Erythroblast (primary cell): ENCODE measurements at regions not wholly inside any gene's neighbourhood (a gene's known extent, or its start where the extent isn't known, plus 50 kb on each side); places are given as distances from the start of the nearest gene placed in this dataset.

Source experiments
- GATA1 ChIP-seq: IDR thresholded peaks from 2 replicates; pipeline ENCODE4 v1.6.1; 2011; ENCODE audit warnings: low read depth, mild to moderate bottlenecking, control low read depth, low read length, moderate library complexity
- POLR2A ChIP-seq: IDR thresholded peaks from 2 replicates; pipeline ENCODE4 v1.6.1; 2011; ENCODE audit warnings: mild to moderate bottlenecking, low read length

DNA sequence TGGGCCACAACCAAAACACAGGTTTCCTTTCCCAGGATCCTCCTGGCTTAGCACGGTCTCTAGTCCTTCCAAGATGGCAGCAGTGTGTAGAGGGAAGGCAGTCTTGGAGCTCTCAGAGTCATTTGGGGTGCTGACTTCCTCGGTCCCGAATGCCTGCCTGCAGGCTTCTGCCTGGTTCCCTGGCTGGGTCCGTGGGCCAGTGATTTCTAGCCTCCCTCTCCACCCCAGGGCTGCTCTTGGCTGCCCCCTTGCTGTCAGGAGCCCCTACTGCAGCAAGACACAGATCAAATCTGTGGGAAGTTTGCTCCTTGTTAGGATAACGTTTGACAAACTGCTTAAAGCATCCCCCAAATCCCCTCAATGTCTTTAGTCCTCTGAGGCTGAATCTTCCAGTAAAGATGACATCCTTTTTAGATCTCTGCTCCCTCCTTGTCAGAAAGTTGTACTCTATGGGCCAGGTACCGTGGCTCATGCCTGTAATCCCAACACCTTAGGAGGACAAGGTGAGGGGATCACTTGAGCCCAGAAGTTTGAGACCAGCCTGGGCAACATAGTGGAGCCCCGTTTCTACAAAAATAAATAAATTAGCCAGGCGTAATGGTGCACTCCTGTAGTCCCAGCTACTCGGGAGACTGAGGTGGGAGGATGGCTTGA is 272.5 kb downstream of the RRAGC start:
- TF ChIP-seq POLR2A: no peak
- TF ChIP-seq GATA1: no peak
